WTC11 (cell line): ENCODE measurements at regions not wholly inside any gene's neighbourhood (a gene's known extent, or its start where the extent isn't known, plus 50 kb on each side); places are given as distances from the start of the nearest gene placed in this dataset.

Experiments
- ATAC-seq: fragments of 200-7000 bp; cut with Tn5 transposase; 2 replicates; pipeline ENCODE4 v1.10.0; 2021; ENCODE audit warnings: mild to moderate bottlenecking, moderate library complexity
- CTCF ChIA-PET: fragments of 300-600 bp; sonication (Branson Sonifier 250); formaldehyde crosslinking; loops from one replicate; lab custom pipeline; 2021; ENCODE audit warnings: antibody characterized with exemption; lab: Charles Lee
- POLR2A ChIA-PET: fragments of 350-600 bp; sonication (Branson Sonifier 250); formaldehyde crosslinking; loops from one replicate; lab custom pipeline; 2021; ENCODE audit warnings: antibody characterized with exemption; lab: Charles Lee
- DNase-seq: peaks from one replicate; pipeline ENCODE4 v3.0.0; 2021; ENCODE audit warnings: low spot score
- H3K27ac Mint-ChIP-seq: 2 replicates; pipeline ENCODE4 v1.8.0; 2021; ENCODE audit warnings: mixed read lengths
- H3K27me3 Mint-ChIP-seq: 2 replicates; pipeline ENCODE4 v1.8.0; 2021; ENCODE audit warnings: low read depth, mild to moderate bottlenecking, moderate library complexity, mixed read lengths
- H3K36me3 Mint-ChIP-seq: 2 replicates; pipeline ENCODE4 v1.8.0; 2021; ENCODE audit warnings: mixed read lengths
- H3K4me1 Mint-ChIP-seq: 2 replicates; pipeline ENCODE4 v1.8.0; 2022; ENCODE audit warnings: mixed read lengths
- H3K4me3 Mint-ChIP-seq: 2 replicates; pipeline ENCODE4 v1.8.0; 2021; ENCODE audit warnings: mild to moderate bottlenecking, moderate library complexity, mixed read lengths
- H3K9me3 Mint-ChIP-seq: 2 replicates; pipeline ENCODE4 v1.8.0; 2021; ENCODE audit warnings: mixed read lengths
- ELF4 ChIP-seq: sonication (generic); formaldehyde crosslinking; IDR thresholded peaks from 2 replicates; pipeline ENCODE4 v1.8.1; 2022; ENCODE audit warnings: low read depth, mild to moderate bottlenecking, moderate library complexity, missing genetic modification reagents
- FOXP1 ChIP-seq: sonication (generic); formaldehyde crosslinking; IDR thresholded peaks from 2 replicates; pipeline ENCODE4 v1.8.0; 2022; ENCODE audit warnings: missing genetic modification reagents, mild to moderate bottlenecking, moderate library complexity, borderline replicate concordance
- GTF2I ChIP-seq: fragments of 250-450 bp; sonication (Bioruptor Pico); conservative IDR thresholded peaks from 2 replicates; pipeline ENCODE4 v1.4.0; 2021; ENCODE audit warnings: mild to moderate bottlenecking
- JUN ChIP-seq: sonication (generic); formaldehyde crosslinking; IDR thresholded peaks from 2 replicates; pipeline ENCODE4 v1.8.0; 2023; ENCODE audit warnings: mild to moderate bottlenecking, missing genetic modification reagents
- OVOL2 ChIP-seq: fragments of 250-450 bp; sonication (Bioruptor Pico); IDR thresholded peaks from 2 replicates; pipeline ENCODE4 v1.9.0; 2021; ENCODE audit warnings: mild to moderate bottlenecking, borderline replicate concordance
- RELA ChIP-seq: sonication (generic); formaldehyde crosslinking; IDR thresholded peaks from 2 replicates; pipeline ENCODE4 v1.8.1; 2022; ENCODE audit warnings: missing genetic modification reagents, mild to moderate bottlenecking, borderline replicate concordance
- SP1 ChIP-seq: sonication (generic); formaldehyde crosslinking; conservative IDR thresholded peaks from 2 replicates; pipeline ENCODE4 v1.8.1; 2022; ENCODE audit warnings: missing genetic modification reagents
- TEAD4 ChIP-seq: sonication (generic); formaldehyde crosslinking; IDR thresholded peaks from 2 replicates; pipeline ENCODE4 v1.8.0; 2022; ENCODE audit warnings: mild to moderate bottlenecking, missing genetic modification reagents
- TF ChIP-seq, protein P1 (sequence below): sonication (generic); formaldehyde crosslinking; IDR thresholded peaks from 2 replicates; pipeline ENCODE4 v1.8.0; 2022; ENCODE audit warnings: mild to moderate bottlenecking, missing genetic modification reagents
- TF ChIP-seq, protein P2 (sequence below): sonication (generic); formaldehyde crosslinking; IDR thresholded peaks from 2 replicates; pipeline ENCODE4 v1.8.1; 2023; ENCODE audit warnings: mild to moderate bottlenecking, missing genetic modification reagents, moderate library complexity
- TF ChIP-seq, protein P3 (sequence below): sonication (generic); formaldehyde crosslinking; IDR thresholded peaks from 2 replicates; pipeline ENCODE4 v1.8.1; 2022; ENCODE audit warnings: mild to moderate bottlenecking, moderate library complexity, missing genetic modification reagents
- TF ChIP-seq, protein P4 (sequence below): sonication (generic); formaldehyde crosslinking; IDR thresholded peaks from 2 replicates; pipeline ENCODE4 v1.8.1; 2022; ENCODE audit warnings: low read depth, missing genetic modification reagents, borderline replicate concordance
- TF ChIP-seq, protein P5 (sequence below): sonication (generic); formaldehyde crosslinking; IDR thresholded peaks from 2 replicates; pipeline ENCODE4 v1.8.0; 2022; ENCODE audit warnings: mild to moderate bottlenecking, missing genetic modification reagents
- TF ChIP-seq, protein P6 (sequence below): sonication (generic); formaldehyde crosslinking; conservative IDR thresholded peaks from 2 replicates; pipeline ENCODE4 v1.8.1; 2022; ENCODE audit warnings: mild to moderate bottlenecking, missing genetic modification reagents
- TF ChIP-seq, protein P7 (sequence below): fragments of 250-450 bp; sonication (Bioruptor Pico); conservative IDR thresholded peaks from 2 replicates; pipeline ENCODE4 v1.9.0; 2021; ENCODE audit warnings: mild to moderate bottlenecking
- TF ChIP-seq, protein P8 (sequence below): fragments of 250-450 bp; sonication (Bioruptor Pico); IDR thresholded peaks from 2 replicates; pipeline ENCODE4 v1.9.0; 2021; ENCODE audit warnings: moderate library complexity, mild to moderate bottlenecking, inconsistent platforms, borderline replicate concordance
- TF ChIP-seq, protein P9 (sequence below): sonication (generic); formaldehyde crosslinking; IDR thresholded peaks from 2 replicates; pipeline ENCODE4 v1.8.0; 2022; ENCODE audit warnings: mild to moderate bottlenecking, missing genetic modification reagents
- TF ChIP-seq, protein P10 (sequence below): sonication (generic); formaldehyde crosslinking; IDR thresholded peaks from 2 replicates; pipeline ENCODE4 v1.8.1; 2022; ENCODE audit warnings: mild to moderate bottlenecking, missing genetic modification reagents, moderate library complexity, borderline replicate concordance
- TF ChIP-seq, protein P11 (sequence below): sonication (generic); formaldehyde crosslinking; conservative IDR thresholded peaks from 2 replicates; pipeline ENCODE4 v1.8.1; 2023; ENCODE audit warnings: mild to moderate bottlenecking, low read depth, missing genetic modification reagents, moderate library complexity

DNA sequence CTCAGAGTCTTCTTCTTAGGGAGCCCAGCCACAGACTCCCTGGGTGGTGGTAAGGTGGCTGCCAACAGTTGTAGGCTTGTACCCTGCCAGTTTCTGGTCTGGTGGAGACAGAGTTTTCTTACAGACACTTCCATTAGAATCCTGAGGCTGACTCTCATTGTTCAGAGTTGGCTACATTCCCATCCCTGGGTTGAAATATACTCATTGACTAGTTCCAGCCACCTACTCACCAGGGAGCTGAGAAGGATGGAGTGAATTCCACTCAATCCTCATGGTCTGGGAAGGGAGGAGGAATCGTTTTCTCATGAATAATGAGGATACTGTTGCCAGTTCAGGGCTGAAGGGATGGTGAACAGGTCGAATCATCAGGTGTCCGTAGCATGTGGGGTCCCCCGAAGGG lies 226.5 kb upstream of the PROK2 start:
- POLR2A ChIA-PET = no interaction called here
- Mint-ChIP-seq H3K9me3 (peaks cover 40% of the 10 kb centered on the region), H3K27me3 (peaks cover 7% of the 10 kb centered on the region), H3K36me3 (peaks cover 26% of the 10 kb centered on the region), H3K27ac (no peak overlapping the region; the same call in 1 of the 2 replicates), H3K4me1 (peaks cover 17% of the 10 kb centered on the region), H3K4me3 (no peak overlapping the region)
- ATAC-seq (no peak), DNase-seq (no peak)
- CTCF ChIA-PET = no interaction called here
- TF ChIP-seq RELA (CRISPR knock-in tag) (no peak), JUN (CRISPR knock-in tag) (no peak), ELF4 (CRISPR knock-in tag) (no peak), TEAD4 (CRISPR knock-in tag) (no peak), FOXP1 (CRISPR knock-in tag) (no peak), SP1 (CRISPR knock-in tag) (no peak), GTF2I (CRISPR knock-in tag) (no peak), OVOL2 (CRISPR knock-in tag) (no peak)
- TF ChIP-seq, protein P1, sequence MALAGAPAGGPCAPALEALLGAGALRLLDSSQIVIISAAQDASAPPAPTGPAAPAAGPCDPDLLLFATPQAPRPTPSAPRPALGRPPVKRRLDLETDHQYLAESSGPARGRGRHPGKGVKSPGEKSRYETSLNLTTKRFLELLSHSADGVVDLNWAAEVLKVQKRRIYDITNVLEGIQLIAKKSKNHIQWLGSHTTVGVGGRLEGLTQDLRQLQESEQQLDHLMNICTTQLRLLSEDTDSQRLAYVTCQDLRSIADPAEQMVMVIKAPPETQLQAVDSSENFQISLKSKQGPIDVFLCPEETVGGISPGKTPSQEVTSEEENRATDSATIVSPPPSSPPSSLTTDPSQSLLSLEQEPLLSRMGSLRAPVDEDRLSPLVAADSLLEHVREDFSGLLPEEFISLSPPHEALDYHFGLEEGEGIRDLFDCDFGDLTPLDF (CRISPR knock-in tag) = no peak
- TF ChIP-seq, protein P2, sequence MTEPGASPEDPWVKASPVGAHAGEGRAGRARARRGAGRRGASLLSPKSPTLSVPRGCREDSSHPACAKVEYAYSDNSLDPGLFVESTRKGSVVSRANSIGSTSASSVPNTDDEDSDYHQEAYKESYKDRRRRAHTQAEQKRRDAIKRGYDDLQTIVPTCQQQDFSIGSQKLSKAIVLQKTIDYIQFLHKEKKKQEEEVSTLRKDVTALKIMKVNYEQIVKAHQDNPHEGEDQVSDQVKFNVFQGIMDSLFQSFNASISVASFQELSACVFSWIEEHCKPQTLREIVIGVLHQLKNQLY (CRISPR knock-in tag) = no peak
- TF ChIP-seq, protein P3, sequence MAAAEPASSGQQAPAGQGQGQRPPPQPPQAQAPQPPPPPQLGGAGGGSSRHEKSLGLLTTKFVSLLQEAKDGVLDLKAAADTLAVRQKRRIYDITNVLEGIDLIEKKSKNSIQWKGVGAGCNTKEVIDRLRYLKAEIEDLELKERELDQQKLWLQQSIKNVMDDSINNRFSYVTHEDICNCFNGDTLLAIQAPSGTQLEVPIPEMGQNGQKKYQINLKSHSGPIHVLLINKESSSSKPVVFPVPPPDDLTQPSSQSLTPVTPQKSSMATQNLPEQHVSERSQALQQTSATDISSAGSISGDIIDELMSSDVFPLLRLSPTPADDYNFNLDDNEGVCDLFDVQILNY (CRISPR knock-in tag) = no peak
- TF ChIP-seq, protein P4, sequence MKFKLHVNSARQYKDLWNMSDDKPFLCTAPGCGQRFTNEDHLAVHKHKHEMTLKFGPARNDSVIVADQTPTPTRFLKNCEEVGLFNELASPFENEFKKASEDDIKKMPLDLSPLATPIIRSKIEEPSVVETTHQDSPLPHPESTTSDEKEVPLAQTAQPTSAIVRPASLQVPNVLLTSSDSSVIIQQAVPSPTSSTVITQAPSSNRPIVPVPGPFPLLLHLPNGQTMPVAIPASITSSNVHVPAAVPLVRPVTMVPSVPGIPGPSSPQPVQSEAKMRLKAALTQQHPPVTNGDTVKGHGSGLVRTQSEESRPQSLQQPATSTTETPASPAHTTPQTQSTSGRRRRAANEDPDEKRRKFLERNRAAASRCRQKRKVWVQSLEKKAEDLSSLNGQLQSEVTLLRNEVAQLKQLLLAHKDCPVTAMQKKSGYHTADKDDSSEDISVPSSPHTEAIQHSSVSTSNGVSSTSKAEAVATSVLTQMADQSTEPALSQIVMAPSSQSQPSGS = no peak
- TF ChIP-seq, protein P5, sequence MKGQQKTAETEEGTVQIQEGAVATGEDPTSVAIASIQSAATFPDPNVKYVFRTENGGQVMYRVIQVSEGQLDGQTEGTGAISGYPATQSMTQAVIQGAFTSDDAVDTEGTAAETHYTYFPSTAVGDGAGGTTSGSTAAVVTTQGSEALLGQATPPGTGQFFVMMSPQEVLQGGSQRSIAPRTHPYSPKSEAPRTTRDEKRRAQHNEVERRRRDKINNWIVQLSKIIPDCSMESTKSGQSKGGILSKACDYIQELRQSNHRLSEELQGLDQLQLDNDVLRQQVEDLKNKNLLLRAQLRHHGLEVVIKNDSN (CRISPR knock-in tag) = no peak
- TF ChIP-seq, protein P6, sequence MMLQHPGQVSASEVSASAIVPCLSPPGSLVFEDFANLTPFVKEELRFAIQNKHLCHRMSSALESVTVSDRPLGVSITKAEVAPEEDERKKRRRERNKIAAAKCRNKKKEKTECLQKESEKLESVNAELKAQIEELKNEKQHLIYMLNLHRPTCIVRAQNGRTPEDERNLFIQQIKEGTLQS (CRISPR knock-in tag) = no peak
- TF ChIP-seq, protein P7, sequence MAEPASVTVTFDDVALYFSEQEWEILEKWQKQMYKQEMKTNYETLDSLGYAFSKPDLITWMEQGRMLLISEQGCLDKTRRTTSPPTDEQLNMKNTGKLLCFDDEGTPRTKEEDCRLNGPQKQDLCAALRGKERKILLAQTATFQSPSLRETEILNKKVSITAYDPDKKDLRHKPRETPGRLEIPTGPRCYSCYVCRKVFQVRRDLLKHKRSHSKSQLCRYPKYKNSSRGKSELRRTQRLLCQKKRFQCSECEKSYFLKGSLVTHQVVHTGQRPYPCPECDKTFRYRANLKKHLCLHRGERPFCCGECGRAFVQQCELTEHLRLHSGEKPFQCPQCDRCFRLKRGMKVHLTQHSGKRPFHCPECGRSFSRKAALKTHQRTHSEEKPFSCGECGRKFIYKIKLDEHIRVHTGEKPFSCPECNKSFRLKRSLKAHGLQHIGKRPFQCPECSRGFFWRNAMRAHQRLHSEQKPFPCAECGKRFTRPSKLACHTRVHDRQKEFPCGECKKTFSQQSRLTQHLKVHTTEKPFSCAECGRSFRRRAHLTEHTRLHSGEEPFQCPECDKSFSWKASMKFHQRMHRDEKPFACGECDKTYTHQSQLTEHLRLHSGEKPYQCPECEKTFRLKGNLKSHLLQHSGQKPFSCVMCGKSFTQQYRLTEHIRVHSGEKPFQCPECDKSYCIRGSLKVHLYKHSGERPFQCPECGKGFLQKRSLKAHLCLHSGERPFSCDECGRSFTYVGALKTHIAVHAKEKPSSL = no peak
- TF ChIP-seq, protein P8, sequence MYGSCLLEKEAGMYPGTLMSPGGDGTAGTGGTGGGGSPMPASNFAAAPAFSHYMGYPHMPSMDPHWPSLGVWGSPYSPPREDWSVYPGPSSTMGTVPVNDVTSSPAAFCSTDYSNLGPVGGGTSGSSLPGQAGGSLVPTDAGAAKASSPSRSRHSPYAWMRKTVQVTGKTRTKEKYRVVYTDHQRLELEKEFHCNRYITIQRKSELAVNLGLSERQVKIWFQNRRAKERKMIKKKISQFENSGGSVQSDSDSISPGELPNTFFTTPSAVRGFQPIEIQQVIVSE (CRISPR knock-in tag) = no peak
- TF ChIP-seq, protein P9, sequence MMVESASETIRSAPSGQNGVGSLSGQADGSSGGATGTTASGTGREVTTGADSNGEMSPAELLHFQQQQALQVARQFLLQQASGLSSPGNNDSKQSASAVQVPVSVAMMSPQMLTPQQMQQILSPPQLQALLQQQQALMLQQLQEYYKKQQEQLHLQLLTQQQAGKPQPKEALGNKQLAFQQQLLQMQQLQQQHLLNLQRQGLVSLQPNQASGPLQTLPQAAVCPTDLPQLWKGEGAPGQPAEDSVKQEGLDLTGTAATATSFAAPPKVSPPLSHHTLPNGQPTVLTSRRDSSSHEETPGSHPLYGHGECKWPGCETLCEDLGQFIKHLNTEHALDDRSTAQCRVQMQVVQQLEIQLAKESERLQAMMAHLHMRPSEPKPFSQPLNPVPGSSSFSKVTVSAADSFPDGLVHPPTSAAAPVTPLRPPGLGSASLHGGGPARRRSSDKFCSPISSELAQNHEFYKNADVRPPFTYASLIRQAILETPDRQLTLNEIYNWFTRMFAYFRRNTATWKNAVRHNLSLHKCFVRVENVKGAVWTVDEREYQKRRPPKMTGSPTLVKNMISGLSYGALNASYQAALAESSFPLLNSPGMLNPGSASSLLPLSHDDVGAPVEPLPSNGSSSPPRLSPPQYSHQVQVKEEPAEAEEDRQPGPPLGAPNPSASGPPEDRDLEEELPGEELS = no peak
- TF ChIP-seq, protein P10, sequence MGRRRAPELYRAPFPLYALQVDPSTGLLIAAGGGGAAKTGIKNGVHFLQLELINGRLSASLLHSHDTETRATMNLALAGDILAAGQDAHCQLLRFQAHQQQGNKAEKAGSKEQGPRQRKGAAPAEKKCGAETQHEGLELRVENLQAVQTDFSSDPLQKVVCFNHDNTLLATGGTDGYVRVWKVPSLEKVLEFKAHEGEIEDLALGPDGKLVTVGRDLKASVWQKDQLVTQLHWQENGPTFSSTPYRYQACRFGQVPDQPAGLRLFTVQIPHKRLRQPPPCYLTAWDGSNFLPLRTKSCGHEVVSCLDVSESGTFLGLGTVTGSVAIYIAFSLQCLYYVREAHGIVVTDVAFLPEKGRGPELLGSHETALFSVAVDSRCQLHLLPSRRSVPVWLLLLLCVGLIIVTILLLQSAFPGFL (CRISPR knock-in tag) = no peak
- TF ChIP-seq, protein P11, sequence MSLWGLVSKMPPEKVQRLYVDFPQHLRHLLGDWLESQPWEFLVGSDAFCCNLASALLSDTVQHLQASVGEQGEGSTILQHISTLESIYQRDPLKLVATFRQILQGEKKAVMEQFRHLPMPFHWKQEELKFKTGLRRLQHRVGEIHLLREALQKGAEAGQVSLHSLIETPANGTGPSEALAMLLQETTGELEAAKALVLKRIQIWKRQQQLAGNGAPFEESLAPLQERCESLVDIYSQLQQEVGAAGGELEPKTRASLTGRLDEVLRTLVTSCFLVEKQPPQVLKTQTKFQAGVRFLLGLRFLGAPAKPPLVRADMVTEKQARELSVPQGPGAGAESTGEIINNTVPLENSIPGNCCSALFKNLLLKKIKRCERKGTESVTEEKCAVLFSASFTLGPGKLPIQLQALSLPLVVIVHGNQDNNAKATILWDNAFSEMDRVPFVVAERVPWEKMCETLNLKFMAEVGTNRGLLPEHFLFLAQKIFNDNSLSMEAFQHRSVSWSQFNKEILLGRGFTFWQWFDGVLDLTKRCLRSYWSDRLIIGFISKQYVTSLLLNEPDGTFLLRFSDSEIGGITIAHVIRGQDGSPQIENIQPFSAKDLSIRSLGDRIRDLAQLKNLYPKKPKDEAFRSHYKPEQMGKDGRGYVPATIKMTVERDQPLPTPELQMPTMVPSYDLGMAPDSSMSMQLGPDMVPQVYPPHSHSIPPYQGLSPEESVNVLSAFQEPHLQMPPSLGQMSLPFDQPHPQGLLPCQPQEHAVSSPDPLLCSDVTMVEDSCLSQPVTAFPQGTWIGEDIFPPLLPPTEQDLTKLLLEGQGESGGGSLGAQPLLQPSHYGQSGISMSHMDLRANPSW (CRISPR knock-in tag) = no peak
